ENCODE measurements at regions not wholly inside any gene's neighbourhood (a gene's known extent, or its start where the extent isn't known, plus 50 kb on each side); places are given as distances from the start of the nearest gene placed in this dataset.

GRCh38 chr7:116618338-116619128 is 53.5 kb upstream of the MET start:
- H3K36me3 Mint-ChIP-seq, result no peaks in the 10 kb centered on the region
- peaks cover 20% of the 10 kb centered on the region for H3K4me1 Mint-ChIP-seq
- H3K9me3 Mint-ChIP-seq, result peaks cover 5% of the 10 kb centered on the region
- H4K20me1 ChIP-seq (ENCODE audit: low read depth), result no peaks in the 10 kb centered on the region
- no peak for DNase-seq (ENCODE audit: low spot score)
- H3K36me3 ChIP-seq, result no peaks in the 10 kb centered on the region
- H3K4me2 ChIP-seq, result no peak overlapping the region
- H3K4me3 Mint-ChIP-seq, result no peak overlapping the region
- H3K79me2 ChIP-seq (ENCODE audit: low read depth), result no peaks in the 10 kb centered on the region
- peaks cover 32% of the 10 kb centered on the region for H3K4me1 ChIP-seq
- no peaks in the 10 kb centered on the region for H3K9me3 ChIP-seq (ENCODE audit: low read depth)
- H3F3A ChIP-seq (ENCODE audit: low read depth), result peaks cover 19% of the 10 kb centered on the region
- no peak overlapping the region for H2AFZ ChIP-seq (replicated peaks)
- H3K27ac ChIP-seq, result no peak overlapping the region
- no peak overlapping the region for H3K27ac Mint-ChIP-seq
- no peak overlapping the region for H3K4me3 ChIP-seq
- TF ChIP-seq EZH2phosphoT487 (IDR thresholded peaks at IDR 0.05) (no peak), CTCF (IDR thresholded peaks at IDR 0.05) (no peak), EZH2 (IDR thresholded peaks at IDR 0.05) (no peak)
- no peaks in the 10 kb centered on the region for H3K27me3 ChIP-seq
- peaks cover 4% of the 10 kb centered on the region for H3K27me3 Mint-ChIP-seq (ENCODE audit: insufficient read depth, low read depth)
- H3K9ac ChIP-seq, result no peak overlapping the region

- Histone ChIP-seq H3K4me1 (peaks cover 6% of the 10 kb centered on the region), H3F3A (ENCODE audit: low read depth) (peaks cover under 1% of the 10 kb centered on the region), H3K9ac (no peak overlapping the region), H3K27me3 (no peaks in the 10 kb centered on the region), H3K36me3 (no peaks in the 10 kb centered on the region), H3K9me3 (ENCODE audit: low read depth) (no peaks in the 10 kb centered on the region), H2AFZ (replicated peaks) (no peak overlapping the region), H3K79me2 (ENCODE audit: low read depth) (no peaks in the 10 kb centered on the region), H3K4me3 (no peak overlapping the region), H3K27ac (no peak overlapping the region), H4K20me1 (ENCODE audit: low read depth) (no peaks in the 10 kb centered on the region), H3K4me2 (no peak overlapping the region)
- no peak for DNase-seq (ENCODE audit: low spot score)
- H3K27ac Mint-ChIP-seq, result no peak overlapping the region
- H3K27me3 Mint-ChIP-seq (ENCODE audit: insufficient read depth, low read depth), result no peaks in the 10 kb centered on the region
- TF ChIP-seq EZH2phosphoT487 (IDR thresholded peaks at IDR 0.05), result no peak
- TF ChIP-seq CTCF (IDR thresholded peaks at IDR 0.05), result no peak
- TF ChIP-seq EZH2 (IDR thresholded peaks at IDR 0.05), result no peak
- peaks cover 5% of the 10 kb centered on the region for H3K9me3 Mint-ChIP-seq
- no peaks in the 10 kb centered on the region for H3K4me1 Mint-ChIP-seq
- no peak overlapping the region for H3K4me3 Mint-ChIP-seq
- no peaks in the 10 kb centered on the region for H3K36me3 Mint-ChIP-seq
These were observed 50.3 kb upstream of the MET start for GRCh38 chr7:116621649-116622048.

Data from neural progenitor cell (in vitro differentiated cells).